MM.1S (cell line): ENCODE measurements at regions not wholly inside any gene's neighbourhood (a gene's known extent, or its start where the extent isn't known, plus 50 kb on each side); places are given as distances from the start of the nearest gene placed in this dataset.

Experiments used
- DNase-seq: peaks from one replicate; pipeline ENCODE4 v3.0.0-alpha.2; 2015
- H2AFZ ChIP-seq: fragments of 300-600 bp; sonication (generic); 2 replicates; pipeline ENCODE4 v1.6.0; 2016; ENCODE audit warnings: antibody characterized with exemption, low read length
- H3F3A ChIP-seq: fragments of 300-600 bp; sonication (generic); 2 replicates; pipeline ENCODE4 v1.6.1; 2016; ENCODE audit warnings: mild to moderate bottlenecking, antibody characterized with exemption, low read length, moderate library complexity, mixed read lengths; ENCODE audit not compliant: insufficient read depth
- H3K27ac ChIP-seq: fragments of 300-600 bp; sonication (generic); 2 replicates; pipeline ENCODE4 v1.5.1; 2016; ENCODE audit warnings: mild to moderate bottlenecking, low read length
- H3K27me3 ChIP-seq: fragments of 300-600 bp; sonication (generic); replicated peaks from 2 replicates; pipeline ENCODE4 v1.6.0; 2016; ENCODE audit warnings: low read length; ENCODE audit not compliant: insufficient read depth
- H3K36me3 ChIP-seq: fragments of 300-600 bp; sonication (generic); replicated peaks from 2 replicates; pipeline ENCODE4 v1.6.1; 2016; ENCODE audit warnings: mild to moderate bottlenecking, low read length, mixed read lengths; ENCODE audit not compliant: insufficient read depth
- H3K4me1 ChIP-seq: fragments of 300-600 bp; sonication (generic); 2 replicates; pipeline ENCODE4 v1.6.1; 2016; ENCODE audit warnings: low read length, mixed read lengths
- H3K4me2 ChIP-seq: fragments of 300-600 bp; sonication (generic); 2 replicates; pipeline ENCODE4 v1.6.0; 2016; ENCODE audit warnings: low read depth, low read length
- H3K4me3 ChIP-seq: fragments of 300-600 bp; sonication (generic); 2 replicates; pipeline ENCODE4 v1.5.1; 2016; ENCODE audit warnings: low read length, mixed read lengths
- H3K79me2 ChIP-seq: fragments of 300-600 bp; sonication (generic); 2 replicates; pipeline ENCODE4 v1.6.1; 2016; ENCODE audit warnings: mixed run types, low read length, mixed read lengths
- H3K9ac ChIP-seq: fragments of 300-600 bp; sonication (generic); 2 replicates; pipeline ENCODE4 v1.6.1; 2016; ENCODE audit warnings: low read length, mixed read lengths
- H3K9me2 ChIP-seq: fragments of 300-600 bp; sonication (generic); replicated peaks from 2 replicates; pipeline ENCODE4 v1.6.1; 2016; ENCODE audit warnings: mild to moderate bottlenecking, low read length, mixed read lengths; ENCODE audit not compliant: insufficient read depth
- H3K9me3 ChIP-seq: fragments of 300-600 bp; sonication (generic); replicated peaks from 2 replicates; pipeline ENCODE4 v1.6.1; 2016; ENCODE audit warnings: mild to moderate bottlenecking, low read length, mixed read lengths; ENCODE audit not compliant: insufficient read depth
- H4K20me1 ChIP-seq: fragments of 300-600 bp; sonication (generic); 2 replicates; pipeline ENCODE4 v1.6.1; 2016; ENCODE audit warnings: mild to moderate bottlenecking, low read length, moderate library complexity, mixed read lengths; ENCODE audit not compliant: insufficient read depth
- EZH2 ChIP-seq: fragments of 300-600 bp; sonication (generic); optimal IDR thresholded peaks from 2 replicates; pipeline ENCODE3; 2017; ENCODE audit warnings: low read depth, mild to moderate bottlenecking, antibody characterized with exemption, low read length, mixed read lengths
- EZH2phosphoT487 ChIP-seq: fragments of 300-600 bp; sonication (generic); IDR thresholded peaks from 2 replicates; pipeline ENCODE4 v1.6.1; 2018; ENCODE audit warnings: antibody characterized with exemption, low read length
- TF ChIP-seq, protein P1 (sequence below): fragments of 300-600 bp; sonication (generic); IDR thresholded peaks from 2 replicates; pipeline ENCODE4 v1.5.1; 2016; ENCODE audit warnings: antibody characterized with exemption, low read length, mixed read lengths

DNA sequence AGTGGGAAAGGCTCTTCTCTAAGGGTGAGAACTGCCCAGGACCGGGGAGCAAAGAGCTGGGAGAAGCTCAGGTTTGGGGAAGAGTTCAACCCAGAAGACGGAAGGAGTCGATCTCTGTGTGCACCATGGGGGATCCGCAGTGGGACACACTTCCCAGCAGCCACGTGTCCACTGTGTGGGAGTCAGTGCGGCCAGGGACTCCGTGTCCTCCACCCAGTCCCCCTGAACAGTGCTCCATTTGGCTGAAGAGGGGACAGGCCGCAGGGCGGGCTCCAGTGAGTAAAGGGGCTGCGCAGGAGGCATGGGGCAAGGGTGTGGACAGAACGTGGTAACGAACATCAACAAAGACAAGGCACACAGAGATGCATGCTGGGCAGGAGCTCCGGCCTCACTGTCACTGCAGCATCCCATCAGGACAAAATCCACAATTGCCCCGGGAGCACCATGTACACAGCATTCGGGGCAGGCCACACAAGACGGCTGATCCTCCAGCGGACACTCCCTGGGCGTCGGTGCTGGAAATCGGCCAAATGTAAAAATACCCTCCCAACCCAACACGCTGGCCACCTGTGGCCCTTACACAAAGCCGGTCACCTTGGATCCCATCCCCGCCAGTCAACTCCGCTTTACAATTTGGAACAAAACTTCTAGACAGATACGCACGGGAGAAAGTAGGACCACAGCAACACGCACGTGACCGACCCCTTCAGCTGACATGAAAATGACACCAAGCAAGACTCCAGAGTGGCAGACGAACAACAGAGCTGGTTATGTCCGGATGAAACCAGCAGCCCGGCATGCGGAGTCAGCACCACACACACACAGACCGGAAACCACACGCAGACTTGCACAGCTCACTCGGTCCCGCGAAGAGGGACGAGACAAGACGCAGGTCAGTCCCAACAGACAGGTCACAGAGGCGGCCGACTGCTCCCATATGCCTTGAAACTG lies 366.8 kb downstream of the SHANK2 start:
- H3K4me3 ChIP-seq = no peak overlapping the region
- H3K4me2 ChIP-seq = no peak overlapping the region
- H3K9me3 ChIP-seq = no peaks in the 10 kb centered on the region
- H2AFZ ChIP-seq = no peak overlapping the region
- H3K4me1 ChIP-seq = no peaks in the 10 kb centered on the region; the same call in 1 of the 2 replicates
- H3K9me2 ChIP-seq = no peaks in the 10 kb centered on the region
- H3K79me2 ChIP-seq = no peaks in the 10 kb centered on the region
- TF ChIP-seq, protein P1, sequence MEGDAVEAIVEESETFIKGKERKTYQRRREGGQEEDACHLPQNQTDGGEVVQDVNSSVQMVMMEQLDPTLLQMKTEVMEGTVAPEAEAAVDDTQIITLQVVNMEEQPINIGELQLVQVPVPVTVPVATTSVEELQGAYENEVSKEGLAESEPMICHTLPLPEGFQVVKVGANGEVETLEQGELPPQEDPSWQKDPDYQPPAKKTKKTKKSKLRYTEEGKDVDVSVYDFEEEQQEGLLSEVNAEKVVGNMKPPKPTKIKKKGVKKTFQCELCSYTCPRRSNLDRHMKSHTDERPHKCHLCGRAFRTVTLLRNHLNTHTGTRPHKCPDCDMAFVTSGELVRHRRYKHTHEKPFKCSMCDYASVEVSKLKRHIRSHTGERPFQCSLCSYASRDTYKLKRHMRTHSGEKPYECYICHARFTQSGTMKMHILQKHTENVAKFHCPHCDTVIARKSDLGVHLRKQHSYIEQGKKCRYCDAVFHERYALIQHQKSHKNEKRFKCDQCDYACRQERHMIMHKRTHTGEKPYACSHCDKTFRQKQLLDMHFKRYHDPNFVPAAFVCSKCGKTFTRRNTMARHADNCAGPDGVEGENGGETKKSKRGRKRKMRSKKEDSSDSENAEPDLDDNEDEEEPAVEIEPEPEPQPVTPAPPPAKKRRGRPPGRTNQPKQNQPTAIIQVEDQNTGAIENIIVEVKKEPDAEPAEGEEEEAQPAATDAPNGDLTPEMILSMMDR = no peak
- TF ChIP-seq EZH2phosphoT487 (no peak), EZH2 (no peak)
- no peaks in the 10 kb centered on the region for H4K20me1 ChIP-seq
- H3K36me3 ChIP-seq = no peaks in the 10 kb centered on the region
- peaks cover 73% of the 10 kb centered on the region for H3K27me3 ChIP-seq
- DNase-seq = peak; percentile 56
- H3F3A ChIP-seq = no peaks in the 10 kb centered on the region
- no peak overlapping the region for H3K9ac ChIP-seq
- no peak overlapping the region for H3K27ac ChIP-seq

- no peak for TF ChIP-seq EZH2
- TF ChIP-seq, protein P1 = no peak
- no peak for TF ChIP-seq EZH2phosphoT487
- Histone ChIP-seq H3K36me3 (no peaks in the 10 kb centered on the region), H2AFZ (no peak overlapping the region), H4K20me1 (no peaks in the 10 kb centered on the region), H3K9me3 (no peaks in the 10 kb centered on the region), H3K27ac (no peak overlapping the region), H3K4me1 (no peaks in the 10 kb centered on the region; the same call in 1 of the 2 replicates), H3K4me3 (no peak overlapping the region), H3K27me3 (peaks cover 66% of the 10 kb centered on the region), H3K79me2 (no peaks in the 10 kb centered on the region), H3F3A (no peaks in the 10 kb centered on the region), H3K4me2 (no peak overlapping the region), H3K9ac (no peak overlapping the region), H3K9me2 (no peaks in the 10 kb centered on the region)
- DNase-seq = no peak
Measured at GRCh38 chr11:70886256-70886655, 366.1 kb downstream of the SHANK2 start.

GRCh38 chr11:70886676-70887541 lies 365.5 kb downstream of the SHANK2 start:
- no peaks in the 10 kb centered on the region for H3K79me2 ChIP-seq
- H3K9ac ChIP-seq = no peak overlapping the region
- no peak overlapping the region for H2AFZ ChIP-seq
- no peaks in the 10 kb centered on the region for H3K36me3 ChIP-seq
- DNase-seq = no peak
- no peaks in the 10 kb centered on the region for H3K9me3 ChIP-seq
- H3K4me3 ChIP-seq = no peak overlapping the region
- peaks cover 72% of the 10 kb centered on the region for H3K27me3 ChIP-seq
- H3K27ac ChIP-seq = no peak overlapping the region
- no peaks in the 10 kb centered on the region; the same call in 1 of the 2 replicates for H3K4me1 ChIP-seq
- H4K20me1 ChIP-seq = no peaks in the 10 kb centered on the region
- no peaks in the 10 kb centered on the region for H3F3A ChIP-seq
- no peaks in the 10 kb centered on the region for H3K9me2 ChIP-seq
- H3K4me2 ChIP-seq = no peak overlapping the region
- no peak for TF ChIP-seq EZH2
- no peak for TF ChIP-seq EZH2phosphoT487
- TF ChIP-seq, protein P1 = no peak
